Right ventricle myocardium inferior (tissue), 1 donor: ENCODE measurements at regions not wholly inside any gene's neighbourhood (a gene's known extent, or its start where the extent isn't known, plus 50 kb on each side); places are given as distances from the start of the nearest gene placed in this dataset.
"Not testable (repeated sequence)": the region's sequence is repeated elsewhere in the genome, so short reads cannot be mapped to it uniquely, and the experiment has no call there.

Experiments used
- ATAC-seq: fragments of 200-7000 bp; cut with Tn5 transposase; one replicate; pipeline ENCODE4 v1.9.1; 2020; ENCODE audit warnings: mild to moderate bottlenecking, moderate library complexity
- DNase-seq: peaks from one replicate; pipeline ENCODE4 v3.0.0; 2021; ENCODE audit errors: missing footprints
- intact Hi-C: fragments of 100-400 bp; cut with DNase I; formaldehyde crosslinking; loops from one replicate; pipeline ENCODE4 v1.11.0; 2022
- donor health status: DM: no; HTN: yes; CAD: no; lungs with severe emphysema.

DNA sequence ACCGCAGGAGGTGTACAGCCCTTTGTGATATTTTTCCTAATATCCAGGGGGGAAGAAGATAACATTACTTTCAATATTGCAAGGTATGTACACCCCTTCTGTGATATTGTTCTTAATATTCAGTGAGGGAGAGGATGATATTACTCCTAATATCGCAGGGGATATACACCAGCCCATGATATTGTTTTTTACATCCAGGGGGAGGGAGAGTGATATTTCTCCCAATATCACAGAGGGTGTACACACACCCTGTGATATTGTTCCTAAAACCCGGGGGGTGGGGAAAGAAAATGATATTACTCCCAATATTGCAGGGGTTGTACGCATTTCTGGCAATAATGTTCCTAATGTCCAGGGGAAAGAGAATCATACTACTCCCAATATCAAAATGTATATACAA is 58.0 kb upstream of the SLC25A48 start:
- no peak for ATAC-seq
- no peak for DNase-seq
- intact Hi-C loops, result no loop called here

DNA sequence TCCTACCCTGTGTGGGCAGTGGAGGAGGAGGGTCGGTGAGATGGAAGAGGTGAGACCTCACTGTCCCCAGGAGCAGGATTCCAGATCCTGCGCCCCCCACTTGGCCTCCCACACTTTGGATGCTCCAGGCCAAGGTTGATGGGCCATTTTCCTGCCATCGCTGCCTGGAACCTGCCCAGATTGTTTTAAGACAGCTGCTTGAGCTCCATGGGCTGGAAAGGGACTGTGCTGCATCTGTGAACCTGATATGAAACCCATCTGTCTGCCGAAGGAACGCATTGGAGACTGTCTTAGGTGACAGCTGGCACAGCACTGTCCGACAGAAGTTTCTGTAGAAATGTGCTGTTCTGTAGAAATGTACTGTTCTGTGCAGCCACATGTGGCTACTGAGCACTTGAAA is 72.7 kb upstream of the SLC25A48 start:
- ATAC-seq, result no peak
- DNase-seq, result no peak
- intact Hi-C loops, result no loop called here

- intact Hi-C loops, result no loop called here
- DNase-seq (no peak), ATAC-seq (no peak)
These were observed 75.2 kb upstream of the SLC25A48 start for GRCh38 chr5:135759149-135759784.

- intact Hi-C loops, result no loop called here
- ATAC-seq (no peak), DNase-seq (no peak)
These were observed 80.5 kb upstream of the SLC25A48 start for GRCh38 chr5:135753990-135754389.

- no peak for ATAC-seq
- intact Hi-C loops, result no loop called here
- no peak for DNase-seq
These were observed 84.0 kb upstream of the SLC25A48 start for GRCh38 chr5:135750506-135750905.

- no peak for ATAC-seq
- DNase-seq, result no peak
- intact Hi-C loops, result no loop called here
These were observed 86.6 kb upstream of the SLC25A48 start for GRCh38 chr5:135747824-135748223.

DNA sequence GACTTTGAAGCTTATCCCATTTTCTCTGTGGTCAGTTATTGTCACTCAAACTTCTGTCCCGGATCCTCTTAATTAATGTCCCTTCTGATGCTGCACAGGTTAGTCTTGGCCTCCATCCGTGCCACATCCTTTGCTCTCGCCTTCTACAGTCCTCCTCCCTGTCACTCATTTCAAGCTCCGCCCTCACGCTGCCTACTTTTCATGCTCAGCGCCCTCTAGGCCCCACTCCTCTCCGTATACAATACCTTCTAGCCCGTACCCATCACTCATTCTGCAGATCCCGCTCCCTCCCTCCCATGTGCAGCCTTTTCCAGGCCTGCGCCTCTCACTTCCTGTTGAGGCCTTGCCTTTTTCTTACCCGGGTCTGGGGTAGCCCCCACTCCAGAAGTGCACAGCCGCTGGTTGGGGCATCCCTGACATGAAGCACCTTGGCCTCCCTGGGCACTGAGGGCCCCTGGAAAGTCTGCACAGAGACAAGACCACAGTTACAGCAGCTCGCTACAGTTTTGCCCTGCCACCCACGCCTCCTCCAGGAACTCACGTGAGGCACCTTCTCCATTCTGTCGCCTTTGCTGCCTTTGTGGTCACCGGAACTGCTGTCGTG is 88.5 kb upstream of the SLC25A48 start:
- no peak for ATAC-seq
- intact Hi-C loops, result no loop called here
- no peak for DNase-seq

DNA sequence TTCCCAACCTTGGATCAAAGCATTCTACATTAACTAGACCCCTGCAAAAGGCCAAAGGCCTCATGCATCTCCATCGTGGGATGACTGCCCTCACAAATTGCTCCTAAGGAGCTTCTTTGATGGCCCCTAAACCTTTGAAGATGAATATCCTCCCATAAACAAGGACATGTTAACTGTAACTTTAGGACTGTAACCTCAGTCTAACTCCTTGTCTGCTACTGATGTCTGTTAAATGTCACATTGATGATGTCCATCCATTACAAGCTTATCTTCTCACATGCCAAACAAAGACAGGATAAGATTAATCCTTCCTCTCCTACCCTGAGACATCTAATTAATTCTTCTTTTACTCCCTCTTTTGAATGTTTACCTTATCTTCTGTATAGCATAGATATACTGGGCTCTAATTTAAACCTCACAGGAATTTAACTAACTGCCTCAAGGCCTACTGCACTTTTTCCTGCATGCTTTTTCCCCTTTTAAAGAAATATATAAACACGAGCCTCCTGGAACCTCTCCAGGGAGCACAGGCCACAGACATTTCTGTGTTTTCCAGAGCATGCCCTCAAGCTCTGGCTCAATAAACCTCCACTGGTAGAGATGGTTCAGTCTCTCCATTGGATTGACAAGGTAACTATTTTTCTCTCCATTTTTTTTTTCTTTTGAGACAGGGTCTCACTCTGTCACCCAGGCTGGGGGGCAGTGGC is 90.6 kb upstream of the SLC25A48 start:
- no peak for ATAC-seq
- no peak for DNase-seq
- intact Hi-C loops, result no loop called here

GRCh38 chr5:135743181-135743580 is 91.3 kb upstream of the SLC25A48 start:
- ATAC-seq (no peak), DNase-seq (no peak)
- intact Hi-C loops, result no loop called here

DNA sequence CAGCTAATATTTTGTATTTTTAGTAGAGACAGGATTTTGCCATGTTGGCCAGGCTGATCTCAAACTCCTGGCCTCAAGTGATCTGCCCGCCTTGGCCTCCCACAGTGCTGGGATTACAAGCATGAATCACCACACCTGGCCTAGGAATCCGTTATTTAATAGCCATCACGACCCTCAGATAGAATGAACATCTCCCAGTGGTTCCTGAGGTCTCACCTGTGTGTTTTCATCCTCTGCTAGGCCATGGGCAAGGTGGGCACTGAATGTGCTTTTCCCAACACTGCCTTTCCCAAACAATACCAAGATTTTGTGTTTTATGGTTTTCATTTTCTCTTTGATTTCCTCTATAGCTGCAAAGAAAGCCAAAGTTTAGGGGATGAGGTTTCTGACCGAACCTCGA is 92.2 kb upstream of the SLC25A48 start:
- DNase-seq, ATAC-seq, intact Hi-C loops: not testable (repeated sequence)

GRCh38 chr5:135741040-135741439 is 93.4 kb upstream of the SLC25A48 start:
- DNase-seq (no peak), ATAC-seq (no peak)
- intact Hi-C loops, result no loop called here

DNA sequence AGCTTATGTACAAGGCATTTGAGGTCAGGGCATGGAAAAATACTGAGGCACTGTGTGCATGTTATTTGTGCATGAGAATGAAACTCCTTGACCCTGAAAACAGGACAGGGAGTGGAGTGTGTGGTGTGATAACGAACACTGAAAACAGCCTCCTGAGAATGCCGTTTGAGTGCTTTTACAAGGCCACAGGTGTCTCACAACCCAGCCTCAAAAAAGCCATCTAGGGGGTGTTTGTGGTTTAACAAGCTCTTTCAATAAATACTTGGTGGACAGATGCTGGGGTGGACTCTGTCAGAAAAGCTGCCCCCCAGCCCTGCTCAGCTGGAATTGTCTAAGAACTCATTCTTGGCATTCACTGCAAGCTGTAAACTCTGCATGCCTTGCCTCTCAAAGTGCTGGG is 94.0 kb upstream of the SLC25A48 start:
- DNase-seq, result no peak

GRCh38 chr5:135739383-135739981 is 95.0 kb upstream of the SLC25A48 start:
- intact Hi-C loops, result no loop called here
- no peak for DNase-seq
- ATAC-seq, result peak; percentile 39

More for the DNA sequence above, 94.0 kb upstream of the SLC25A48 start:
- intact Hi-C loops, result no loop called here
- no peak for ATAC-seq

- intact Hi-C loops, result no loop called here
- ATAC-seq, result no peak
- DNase-seq, result no peak
These were observed 95.9 kb upstream of the SLC25A48 start for GRCh38 chr5:135738564-135738875.

- no peak for DNase-seq
- no peak for ATAC-seq
- intact Hi-C loops, result no loop called here
These were observed 96.5 kb upstream of the SLC25A48 start for GRCh38 chr5:135737701-135738563.

DNA sequence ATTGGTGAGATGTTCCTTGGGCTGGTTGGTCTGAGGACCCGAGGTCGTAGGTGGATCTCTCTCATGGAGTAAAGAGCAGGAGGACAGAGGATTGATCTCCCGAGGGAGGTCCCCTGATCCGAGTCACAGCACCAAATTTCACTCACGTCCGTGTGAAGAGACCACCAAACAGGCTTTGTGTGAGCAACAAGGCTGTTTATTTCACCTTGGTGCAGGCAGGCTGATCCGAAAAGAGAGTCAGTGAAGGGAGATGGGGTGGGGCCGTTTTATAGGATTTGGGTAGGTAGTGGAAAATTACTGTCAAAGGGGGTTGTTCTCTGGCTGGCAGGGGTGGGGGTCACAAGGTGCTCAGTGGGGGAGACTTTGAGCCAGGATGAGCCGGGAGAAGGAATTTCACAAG is 97.5 kb upstream of the SLC25A48 start:
- intact Hi-C loops, result not testable (repeated sequence)

DNA sequence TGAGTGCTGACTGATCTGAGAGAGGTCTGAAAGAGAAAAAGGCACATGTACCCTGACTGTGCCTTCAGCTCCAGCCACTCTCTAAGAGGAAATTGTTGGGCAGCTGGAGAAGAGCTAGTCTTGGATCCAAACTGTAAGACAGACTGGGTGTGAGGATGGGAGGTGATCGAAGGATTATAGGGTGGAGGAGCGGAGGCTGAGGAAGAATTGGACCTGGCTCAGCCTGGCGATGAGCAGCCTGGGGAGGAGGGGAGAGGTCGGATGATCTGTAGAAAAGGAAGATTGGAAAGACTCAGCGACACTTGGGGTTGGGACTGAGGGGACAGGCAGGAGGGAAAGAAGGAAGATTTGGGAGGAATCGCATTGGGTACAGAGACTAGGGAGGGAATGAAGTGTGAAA is 98.6 kb upstream of the SLC25A48 start:
- no peak for DNase-seq
- intact Hi-C loops, result no loop called here
- no peak for ATAC-seq

More for the DNA sequence above, 97.5 kb upstream of the SLC25A48 start:
- ATAC-seq, DNase-seq: not testable (repeated sequence)

DNA sequence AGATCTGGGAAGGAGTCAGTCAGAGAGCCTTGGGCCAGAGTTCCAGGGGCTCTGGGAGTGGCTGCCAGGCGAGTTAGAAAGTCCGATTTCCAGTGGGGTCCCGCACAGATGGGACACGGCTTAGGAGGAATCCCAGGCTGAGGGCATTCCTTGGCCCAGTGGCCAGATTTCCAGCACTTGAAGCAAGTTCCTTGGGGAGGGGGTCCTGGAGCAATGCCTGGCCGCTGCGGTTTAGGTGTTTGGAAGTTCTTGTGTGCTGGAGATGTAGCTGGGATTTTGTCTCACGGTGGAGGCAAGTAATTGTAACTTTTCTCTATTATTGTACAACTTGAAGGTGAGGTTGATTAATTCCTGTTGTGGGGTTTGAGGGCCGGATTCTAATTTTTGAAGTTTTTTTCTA is 99.5 kb upstream of the SLC25A48 start:
- ATAC-seq, DNase-seq, intact Hi-C loops: not testable (repeated sequence)

DNA sequence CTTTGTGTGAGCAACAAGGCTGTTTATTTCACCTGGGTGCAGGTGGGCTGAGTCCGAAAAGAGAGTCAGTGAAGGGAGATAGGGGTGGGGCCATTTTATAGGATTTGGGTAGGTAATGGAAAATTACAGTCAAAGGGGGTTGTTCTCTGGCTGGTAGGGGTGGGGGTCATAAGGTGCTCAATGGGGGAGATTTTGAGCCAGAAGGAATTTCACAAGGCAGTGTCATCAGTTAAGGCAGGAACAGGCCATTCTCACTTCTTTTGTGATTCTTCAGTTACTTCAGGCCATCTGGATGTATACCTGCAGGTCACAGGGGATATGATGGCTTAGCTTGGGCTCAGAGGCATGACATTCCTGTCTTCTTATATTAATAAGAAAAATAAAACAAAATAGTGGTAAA is 103.4 kb upstream of the SLC25A48 start:
- DNase-seq, ATAC-seq, intact Hi-C loops: not testable (repeated sequence)
